ENCODE measurements at regions not wholly inside any gene's neighbourhood (a gene's known extent, or its start where the extent isn't known, plus 50 kb on each side); places are given as distances from the start of the nearest gene placed in this dataset.
"Not testable (repeated sequence)": the region's sequence is repeated elsewhere in the genome, so short reads cannot be mapped to it uniquely, and the experiment has no call there.

GRCh38 chr6:170213637-170214018 is 77.2 kb downstream of the DLL1 start:
- not testable (repeated sequence) for DNase-seq (ENCODE audit: low read depth in 2 of 2)

- no peak for DNase-seq (ENCODE audit: low read depth in 2 of 2)
These were observed 77.8 kb downstream of the DLL1 start for GRCh38 chr6:170212956-170213636.

GRCh38 chr6:170212051-170212756 is 78.7 kb downstream of the DLL1 start:
- DNase-seq (ENCODE audit: low read depth in 2 of 2), result no peak

GRCh38 chr6:170211404-170212025 is 79.4 kb downstream of the DLL1 start:
- DNase-seq (ENCODE audit: low read depth in 2 of 2), result no peak

GRCh38 chr6:170210651-170211403 is 80.1 kb downstream of the DLL1 start:
- DNase-seq (ENCODE audit: low read depth in 2 of 2), result no peak

- DNase-seq (ENCODE audit: low read depth in 2 of 2), result no peak
These were observed 80.9 kb downstream of the DLL1 start for GRCh38 chr6:170210026-170210390.

GRCh38 chr6:170209354-170210025 is 81.4 kb downstream of the DLL1 start:
- DNase-seq (ENCODE audit: low read depth in 2 of 2), result no peak

- DNase-seq (ENCODE audit: low read depth in 2 of 2), result no peak
These were observed 82.1 kb downstream of the DLL1 start for GRCh38 chr6:170208651-170209353.

- no peak for DNase-seq (ENCODE audit: low read depth in 2 of 2)
These were observed 82.7 kb downstream of the DLL1 start for GRCh38 chr6:170208182-170208601.

GRCh38 chr6:170207586-170208181 is 83.2 kb downstream of the DLL1 start:
- DNase-seq (ENCODE audit: low read depth in 2 of 2), result no peak

GRCh38 chr6:170206851-170207431 is 83.9 kb downstream of the DLL1 start:
- DNase-seq (ENCODE audit: low read depth in 2 of 2), result no peak

- no peak for DNase-seq (ENCODE audit: low read depth in 2 of 2)
These were observed 84.6 kb downstream of the DLL1 start for GRCh38 chr6:170206317-170206621.

GRCh38 chr6:170205534-170206316 is 85.2 kb downstream of the DLL1 start:
- no peak for DNase-seq (ENCODE audit: low read depth in 2 of 2)

- no peak for DNase-seq (ENCODE audit: low read depth in 2 of 2)
These were observed 85.8 kb downstream of the DLL1 start for GRCh38 chr6:170205126-170205525.

- no peak for DNase-seq (ENCODE audit: low read depth in 2 of 2)
These were observed 87.7 kb downstream of the DLL1 start for GRCh38 chr6:170203212-170203611.

GRCh38 chr6:170202416-170203135 is 88.3 kb downstream of the DLL1 start:
- no peak for DNase-seq (ENCODE audit: low read depth in 2 of 2)

GRCh38 chr6:170201361-170201760 is 89.5 kb downstream of the DLL1 start:
- DNase-seq (ENCODE audit: low read depth in 2 of 2), result no peak

GRCh38 chr6:170200458-170200891 is 90.4 kb downstream of the DLL1 start:
- no peak for DNase-seq (ENCODE audit: low read depth in 2 of 2)

GRCh38 chr6:170199716-170200115 is 91.2 kb downstream of the DLL1 start:
- no peak for DNase-seq (ENCODE audit: low read depth in 2 of 2)

Data from stimulated activated CD8-positive, alpha-beta memory T cell treated with anti-CD3 and anti-CD28 coated beads, Interleukin-7, amount 100 ng/mL, for 1 hour (primary cell).